GM12878 (cell line): ENCODE measurements at regions not wholly inside any gene's neighbourhood (a gene's known extent, or its start where the extent isn't known, plus 50 kb on each side); places are given as distances from the start of the nearest gene placed in this dataset.

Experiments
- ATAC-seq: fragments of 200-7000 bp; cut with Tn5 transposase; 3 replicates; pipeline ENCODE4 v1.9.1; 2020; ENCODE audit warnings: mild to moderate bottlenecking, moderate library complexity
- BruUV-seq: library from RNA; stranded (reverse); fragments of 400-500 nt; replicated peaks from 2 replicates; lab custom pipeline; 2021; lab: Mats Ljungman, UMichigan
- CTCF ChIA-PET: fragments of 300-600 bp; sonication (Branson Sonifier 250); formaldehyde crosslinking; extraction: SDS; loops from one replicate; lab custom pipeline; 2021; ENCODE audit warnings: inconsistent platforms; lab: Yijun Ruan, JAX
- POLR2A ChIA-PET: fragments of 350-600 bp; formaldehyde crosslinking; extraction: SDS; loops from one replicate; lab custom pipeline; 2021; ENCODE audit warnings: inconsistent platforms; lab: Charles Lee
- RAD21 ChIA-PET: fragments of 300-600 bp; sonication (Branson Sonifier 250); formaldehyde crosslinking; loops from one replicate; lab custom pipeline; 2023; ENCODE audit warnings: antibody characterized with exemption; ENCODE audit not compliant: unreplicated experiment; lab: Charles Lee
- SMC1A ChIA-PET: fragments of 300-600 bp; sonication (Branson Sonifier 250); formaldehyde crosslinking; loops from one replicate; lab custom pipeline; 2023; ENCODE audit not compliant: unreplicated experiment, uncharacterized antibody; lab: Charles Lee
- DNase-seq: peaks from one replicate; pipeline ENCODE4 v3.0.0-alpha.2; 2011; ENCODE audit warnings: low read depth, low spot score
- FAIRE-seq: peaks from 3 replicates; lab custom pipeline; 2011; peaks lifted over from hg19 to GRCh38; lab: Jason Lieb, UNC
- H2AFZ ChIP-seq: 2 replicates; pipeline ENCODE4 v1.6.0; 2011; ENCODE audit warnings: low read depth, low read length, control low read depth; ENCODE audit not compliant: control insufficient read depth
- H3K27ac ChIP-seq: 2 replicates; pipeline ENCODE4 v1.5.1; 2011; ENCODE audit warnings: control low read depth; ENCODE audit not compliant: control insufficient read depth, insufficient read depth
- H3K27me3 ChIP-seq, 2 experiments: replicated peaks in 1 of 2; 2 replicates each; pipeline versions ENCODE4 v1.6.0 to v1.6.1; 2011; ENCODE audit warnings: low read length in 1 of 2; ENCODE audit not compliant: control insufficient read depth in 2 of 2, insufficient read depth in 2 of 2
- H3K36me3 ChIP-seq, 2 experiments: 2 replicates each; pipeline ENCODE4 v1.5.1; 2011; ENCODE audit warnings: low read length in 1 of 2; ENCODE audit not compliant: control insufficient read depth in 2 of 2, insufficient read depth in 2 of 2
- H3K4me1 ChIP-seq: 2 replicates; pipeline ENCODE4 v1.6.1; 2011; ENCODE audit warnings: mild to moderate bottlenecking, low read length, moderate library complexity, mixed read lengths; ENCODE audit not compliant: control insufficient read depth, insufficient read depth
- H3K4me2 ChIP-seq: 2 replicates; pipeline ENCODE4 v1.6.0; 2011; ENCODE audit warnings: control low read depth; ENCODE audit not compliant: control insufficient read depth, insufficient read depth
- H3K4me3 ChIP-seq: fragments of 200-600 bp; sonication (generic); 2 replicates; pipeline ENCODE4 v1.5.1; 2016
- H3K79me2 ChIP-seq: 2 replicates; pipeline ENCODE4 v1.6.0; 2011; ENCODE audit warnings: low read length; ENCODE audit not compliant: control insufficient read depth, insufficient read depth
- H3K9ac ChIP-seq: 2 replicates; pipeline ENCODE4 v1.8.0; 2011; ENCODE audit warnings: low read length, control low read depth, mixed read lengths; ENCODE audit not compliant: control insufficient read depth, insufficient read depth
- H3K9me3 ChIP-seq: replicated peaks from 3 replicates; pipeline ENCODE4 v1.5.1; 2011; ENCODE audit warnings: mild to moderate bottlenecking, low read length; ENCODE audit not compliant: control insufficient read depth, insufficient read depth
- H4K20me1 ChIP-seq: 2 replicates; pipeline ENCODE4 v1.6.0; 2011; ENCODE audit not compliant: control insufficient read depth, insufficient read depth
- ATF2 ChIP-seq: IDR thresholded peaks from 2 replicates; pipeline ENCODE4 v1.6.1; 2012; ENCODE audit warnings: low read length, inconsistent platforms
- BCLAF1 ChIP-seq: fragments of 450-650 bp; IDR thresholded peaks from 2 replicates; pipeline ENCODE4 v1.6.1; 2017; ENCODE audit warnings: antibody characterized with exemption, mild to moderate bottlenecking, moderate library complexity
- CBFB ChIP-seq: IDR thresholded peaks from 2 replicates; pipeline ENCODE4 v1.6.1; 2016; ENCODE audit warnings: antibody characterized with exemption, low read depth
- ETV6 ChIP-seq, 2 experiments: fragments of 450-650 bp in 1 of 2; IDR thresholded peaks in 1 of 2; conservative IDR thresholded peaks in 1 of 2; 2 replicates each; pipeline ENCODE4 v1.6.1; 2014; ENCODE audit warnings: antibody characterized with exemption in 1 of 2, borderline replicate concordance in 1 of 2, low read depth in 1 of 2, mild to moderate bottlenecking in 1 of 2, moderate library complexity in 1 of 2
- FOS ChIP-seq: IDR thresholded peaks from 3 replicates; pipeline ENCODE4 v1.6.1; 2011; ENCODE audit warnings: borderline replicate concordance; ENCODE audit not compliant: insufficient read length; ENCODE audit errors: extremely low read depth
- GATAD2B ChIP-seq: fragments of 450-650 bp; conservative IDR thresholded peaks from 2 replicates; pipeline ENCODE4 v1.6.1; 2017; ENCODE audit warnings: low read depth, mild to moderate bottlenecking, moderate library complexity
- HDAC2 ChIP-seq: fragments of 200-600 bp; sonication (generic); IDR thresholded peaks from 2 replicates; pipeline ENCODE4 v1.6.1; 2017
- IKZF1 ChIP-seq: fragments of 450-650 bp; conservative IDR thresholded peaks from 2 replicates; pipeline ENCODE4 v1.6.1; 2017; ENCODE audit warnings: antibody characterized with exemption, mild to moderate bottlenecking
- IRF5 ChIP-seq: fragments of 450-650 bp; IDR thresholded peaks from 2 replicates; pipeline ENCODE4 v1.6.1; 2017; ENCODE audit warnings: borderline replicate concordance
- KDM1A ChIP-seq: fragments of 200-600 bp; sonication (generic); IDR thresholded peaks from 2 replicates; pipeline ENCODE4 v1.6.1; 2016; ENCODE audit warnings: borderline replicate concordance
- NFYA ChIP-seq: IDR thresholded peaks from 2 replicates; pipeline ENCODE4 v1.6.1; 2011; ENCODE audit warnings: low read depth, mild to moderate bottlenecking, low read length, improper control_type of control experiment, borderline replicate concordance
- NR2C2 ChIP-seq: IDR thresholded peaks from 2 replicates; pipeline ENCODE4 v1.6.1; 2011; ENCODE audit warnings: borderline replicate concordance, low read depth; ENCODE audit not compliant: control insufficient read depth, insufficient read length
- PAX5 ChIP-seq: IDR thresholded peaks from 2 replicates; pipeline ENCODE4 v1.6.1; 2011; ENCODE audit warnings: low read depth, low read length, borderline replicate concordance
- RB1 ChIP-seq: fragments of 450-650 bp; formaldehyde crosslinking; IDR thresholded peaks from 2 replicates; pipeline ENCODE4 v1.6.1; 2017; ENCODE audit warnings: mild to moderate bottlenecking, borderline replicate concordance
- RELB ChIP-seq: fragments of 450-650 bp; IDR thresholded peaks from 2 replicates; pipeline ENCODE4 v1.6.1; 2017; ENCODE audit warnings: low read depth, mild to moderate bottlenecking, moderate library complexity
- SMAD1 ChIP-seq: fragments of 450-650 bp; IDR thresholded peaks from 2 replicates; pipeline ENCODE4 v1.6.1; 2018; ENCODE audit warnings: mild to moderate bottlenecking, low read depth; ENCODE audit not compliant: partially characterized antibody
- WRNIP1 ChIP-seq: IDR thresholded peaks from 2 replicates; pipeline ENCODE4 v1.6.1; 2011; ENCODE audit warnings: low read depth, low read length, improper control_type of control experiment, borderline replicate concordance
- ZNF207 ChIP-seq: fragments of 450-650 bp; IDR thresholded peaks from 2 replicates; pipeline ENCODE4 v1.6.1; 2014; ENCODE audit warnings: antibody characterized with exemption, mild to moderate bottlenecking, borderline replicate concordance
- WGBS: methylation state at CpG from one replicate; pipeline ENCODE4 v1.1.6; 2016; ENCODE audit warnings: low lambda C conversion rate; ENCODE audit not compliant: insufficient replicate concordance, insufficient coverage; ENCODE audit errors: missing lambda C conversion rate; 5-methylcytosine and 5-hydroxymethylcytosine counted together
- in situ Hi-C: fragments of 300-500 bp; cut with MboI; formaldehyde crosslinking; loops from 9 replicates; pipeline ENCODE4 v1.14.3; 2018; ENCODE audit warnings: mixed read lengths
- intact Hi-C: fragments of 100-400 bp; cut with micrococcal nuclease; formaldehyde crosslinking; loops from one replicate; pipeline ENCODE4 v1.14.2; 2022; ENCODE audit not compliant: unreplicated experiment

- no peak for FAIRE-seq
- ChIA-PET CTCF (no interaction called here), POLR2A (no interaction called here), SMC1A (interaction anchor here (1.1 kb wide), 1 partner anchor 97 kb away, joined by 3 read pairs; no protein-coding TSS in a partner anchor), RAD21 (no interaction called here)
- in situ Hi-C loops = no loop called here
- DNase-seq = no peak
- Histone ChIP-seq H3K27me3 (0 out of 4 replicates have a peak, but pooled peaks cover 0 to 3% of the 10 kb centered on the region in 2 experiments), H3K4me2 (peak overlapping the region; percentile 64), H3K36me3 (no peaks in the 10 kb centered on the region), H3K4me3 (peak overlapping the region; percentile 70; the same call in 1 of the 2 replicates), H2AFZ (peak overlapping the region; percentile 90; the same call in 1 of the 2 replicates), H3K79me2 (no peaks in the 10 kb centered on the region), H3K9me3 (no peaks in the 10 kb centered on the region; the same call in 2 of the 3 replicates), H3K9ac (peak overlapping the region; percentile 27; the same call in 1 of the 2 replicates), H3K27ac (no peak overlapping the region), H3K4me1 (peaks cover 4% of the 10 kb centered on the region; the same call in 1 of the 2 replicates), H4K20me1 (no peaks in the 10 kb centered on the region)
- TSS peak; percentile 57 for BruUV-seq
- ATAC-seq = peak; percentile 41
- intact Hi-C loops = no loop called here
- WGBS = 1% methylated on average over 21 of the region's 21 CpGs
- TF ChIP-seq PAX5 (no peak), ETV6 (conservative IDR thresholded peaks at IDR 0.05 in 1 of 2, IDR thresholded peaks at IDR 0.05 in 1 of 2; ENCODE audit: borderline replicate concordance in 1 of 2, low read depth in 1 of 2) (no peak), SMAD1 (no peak), HDAC2 (no peak), BCLAF1 (no peak), ZNF207 (no peak), FOS (no peak), CBFB (no peak), KDM1A (no peak), NFYA (no peak), NR2C2 (no peak), RELB (no peak), IRF5 (no peak), RB1 (no peak), ATF2 (no peak), WRNIP1 (no peak), GATAD2B (no peak), IKZF1 (no peak)
Measured at GRCh38 chr17:68102318-68102758, 66.8 kb downstream of the KPNA2 start.
